ENCODE measurements at regions not wholly inside any gene's neighbourhood (a gene's known extent, or its start where the extent isn't known, plus 50 kb on each side); places are given as distances from the start of the nearest gene placed in this dataset.

DNA sequence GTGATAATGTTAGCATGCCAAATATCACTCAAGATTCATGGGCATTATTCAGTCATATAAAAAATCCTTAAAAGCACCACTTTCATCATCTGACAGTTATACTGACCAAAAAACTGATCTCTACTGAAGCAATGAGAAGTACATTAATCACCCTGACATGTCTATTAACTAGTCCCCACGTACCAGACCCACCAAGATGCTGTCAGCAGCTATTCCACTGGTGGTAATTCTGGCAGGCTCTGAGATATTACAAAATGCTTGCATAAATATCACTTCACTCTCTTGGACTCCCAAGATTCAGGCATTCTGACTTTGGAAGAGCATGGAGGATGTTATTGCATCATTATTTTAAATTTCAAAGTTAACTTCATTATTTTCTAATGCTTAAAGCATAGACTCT is 717.0 kb downstream of the DNAH5 start:
- TF ChIP-seq, protein P1, sequence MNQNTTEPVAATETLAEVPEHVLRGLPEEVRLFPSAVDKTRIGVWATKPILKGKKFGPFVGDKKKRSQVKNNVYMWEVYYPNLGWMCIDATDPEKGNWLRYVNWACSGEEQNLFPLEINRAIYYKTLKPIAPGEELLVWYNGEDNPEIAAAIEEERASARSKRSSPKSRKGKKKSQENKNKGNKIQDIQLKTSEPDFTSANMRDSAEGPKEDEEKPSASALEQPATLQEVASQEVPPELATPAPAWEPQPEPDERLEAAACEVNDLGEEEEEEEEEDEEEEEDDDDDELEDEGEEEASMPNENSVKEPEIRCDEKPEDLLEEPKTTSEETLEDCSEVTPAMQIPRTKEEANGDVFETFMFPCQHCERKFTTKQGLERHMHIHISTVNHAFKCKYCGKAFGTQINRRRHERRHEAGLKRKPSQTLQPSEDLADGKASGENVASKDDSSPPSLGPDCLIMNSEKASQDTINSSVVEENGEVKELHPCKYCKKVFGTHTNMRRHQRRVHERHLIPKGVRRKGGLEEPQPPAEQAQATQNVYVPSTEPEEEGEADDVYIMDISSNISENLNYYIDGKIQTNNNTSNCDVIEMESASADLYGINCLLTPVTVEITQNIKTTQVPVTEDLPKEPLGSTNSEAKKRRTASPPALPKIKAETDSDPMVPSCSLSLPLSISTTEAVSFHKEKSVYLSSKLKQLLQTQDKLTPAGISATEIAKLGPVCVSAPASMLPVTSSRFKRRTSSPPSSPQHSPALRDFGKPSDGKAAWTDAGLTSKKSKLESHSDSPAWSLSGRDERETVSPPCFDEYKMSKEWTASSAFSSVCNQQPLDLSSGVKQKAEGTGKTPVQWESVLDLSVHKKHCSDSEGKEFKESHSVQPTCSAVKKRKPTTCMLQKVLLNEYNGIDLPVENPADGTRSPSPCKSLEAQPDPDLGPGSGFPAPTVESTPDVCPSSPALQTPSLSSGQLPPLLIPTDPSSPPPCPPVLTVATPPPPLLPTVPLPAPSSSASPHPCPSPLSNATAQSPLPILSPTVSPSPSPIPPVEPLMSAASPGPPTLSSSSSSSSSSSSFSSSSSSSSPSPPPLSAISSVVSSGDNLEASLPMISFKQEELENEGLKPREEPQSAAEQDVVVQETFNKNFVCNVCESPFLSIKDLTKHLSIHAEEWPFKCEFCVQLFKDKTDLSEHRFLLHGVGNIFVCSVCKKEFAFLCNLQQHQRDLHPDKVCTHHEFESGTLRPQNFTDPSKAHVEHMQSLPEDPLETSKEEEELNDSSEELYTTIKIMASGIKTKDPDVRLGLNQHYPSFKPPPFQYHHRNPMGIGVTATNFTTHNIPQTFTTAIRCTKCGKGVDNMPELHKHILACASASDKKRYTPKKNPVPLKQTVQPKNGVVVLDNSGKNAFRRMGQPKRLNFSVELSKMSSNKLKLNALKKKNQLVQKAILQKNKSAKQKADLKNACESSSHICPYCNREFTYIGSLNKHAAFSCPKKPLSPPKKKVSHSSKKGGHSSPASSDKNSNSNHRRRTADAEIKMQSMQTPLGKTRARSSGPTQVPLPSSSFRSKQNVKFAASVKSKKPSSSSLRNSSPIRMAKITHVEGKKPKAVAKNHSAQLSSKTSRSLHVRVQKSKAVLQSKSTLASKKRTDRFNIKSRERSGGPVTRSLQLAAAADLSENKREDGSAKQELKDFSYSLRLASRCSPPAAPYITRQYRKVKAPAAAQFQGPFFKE (tag by site-specific recombination; IDR thresholded peaks at IDR 0.05; ENCODE audit: borderline replicate concordance): no peak
- TF ChIP-seq ZNF639 (tag by site-specific recombination; IDR thresholded peaks at IDR 0.05) (no peak), ZNF621 (tag by site-specific recombination; IDR thresholded peaks at IDR 0.05) (no peak), BCL11A (tag by site-specific recombination; IDR thresholded peaks at IDR 0.05; ENCODE audit: low read depth) (no peak), ZNF560 (tag by site-specific recombination; IDR thresholded peaks at IDR 0.05; ENCODE audit: borderline replicate concordance) (no peak), ZNF660 (tag by site-specific recombination; IDR thresholded peaks at IDR 0.05) (no peak), ZSCAN16 (tag by site-specific recombination; IDR thresholded peaks at IDR 0.05) (no peak), PBX3 (CRISPR knock-in tag; IDR thresholded peaks at IDR 0.05) (no peak), ZBTB48 (tag by site-specific recombination; IDR thresholded peaks at IDR 0.05) (no peak), ZBTB17 (tag by site-specific recombination; IDR thresholded peaks at IDR 0.05) (no peak), ZNF391 (tag by site-specific recombination; IDR thresholded peaks at IDR 0.05; ENCODE audit: borderline replicate concordance, low read depth) (no peak)
- TF ChIP-seq, protein P2, sequence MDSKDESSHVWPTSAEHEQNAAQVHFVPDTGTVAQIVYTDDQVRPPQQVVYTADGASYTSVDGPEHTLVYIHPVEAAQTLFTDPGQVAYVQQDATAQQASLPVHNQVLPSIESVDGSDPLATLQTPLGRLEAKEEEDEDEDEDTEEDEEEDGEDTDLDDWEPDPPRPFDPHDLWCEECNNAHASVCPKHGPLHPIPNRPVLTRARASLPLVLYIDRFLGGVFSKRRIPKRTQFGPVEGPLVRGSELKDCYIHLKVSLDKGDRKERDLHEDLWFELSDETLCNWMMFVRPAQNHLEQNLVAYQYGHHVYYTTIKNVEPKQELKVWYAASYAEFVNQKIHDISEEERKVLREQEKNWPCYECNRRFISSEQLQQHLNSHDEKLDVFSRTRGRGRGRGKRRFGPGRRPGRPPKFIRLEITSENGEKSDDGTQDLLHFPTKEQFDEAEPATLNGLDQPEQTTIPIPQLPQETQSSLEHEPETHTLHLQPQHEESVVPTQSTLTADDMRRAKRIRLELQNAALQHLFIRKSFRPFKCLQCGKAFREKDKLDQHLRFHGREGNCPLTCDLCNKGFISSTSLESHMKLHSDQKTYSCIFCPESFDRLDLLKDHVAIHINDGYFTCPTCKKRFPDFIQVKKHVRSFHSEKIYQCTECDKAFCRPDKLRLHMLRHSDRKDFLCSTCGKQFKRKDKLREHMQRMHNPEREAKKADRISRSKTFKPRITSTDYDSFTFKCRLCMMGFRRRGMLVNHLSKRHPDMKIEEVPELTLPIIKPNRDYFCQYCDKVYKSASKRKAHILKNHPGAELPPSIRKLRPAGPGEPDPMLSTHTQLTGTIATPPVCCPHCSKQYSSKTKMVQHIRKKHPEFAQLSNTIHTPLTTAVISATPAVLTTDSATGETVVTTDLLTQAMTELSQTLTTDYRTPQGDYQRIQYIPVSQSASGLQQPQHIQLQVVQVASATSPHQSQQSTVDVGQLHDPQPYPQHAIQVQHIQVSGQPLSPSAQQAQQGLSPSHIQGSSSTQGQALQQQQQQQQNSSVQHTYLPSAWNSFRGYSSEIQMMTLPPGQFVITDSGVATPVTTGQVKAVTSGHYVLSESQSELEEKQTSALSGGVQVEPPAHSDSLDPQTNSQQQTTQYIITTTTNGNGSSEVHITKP (tag by site-specific recombination; IDR thresholded peaks at IDR 0.05): no peak
- TF ChIP-seq, protein P3, sequence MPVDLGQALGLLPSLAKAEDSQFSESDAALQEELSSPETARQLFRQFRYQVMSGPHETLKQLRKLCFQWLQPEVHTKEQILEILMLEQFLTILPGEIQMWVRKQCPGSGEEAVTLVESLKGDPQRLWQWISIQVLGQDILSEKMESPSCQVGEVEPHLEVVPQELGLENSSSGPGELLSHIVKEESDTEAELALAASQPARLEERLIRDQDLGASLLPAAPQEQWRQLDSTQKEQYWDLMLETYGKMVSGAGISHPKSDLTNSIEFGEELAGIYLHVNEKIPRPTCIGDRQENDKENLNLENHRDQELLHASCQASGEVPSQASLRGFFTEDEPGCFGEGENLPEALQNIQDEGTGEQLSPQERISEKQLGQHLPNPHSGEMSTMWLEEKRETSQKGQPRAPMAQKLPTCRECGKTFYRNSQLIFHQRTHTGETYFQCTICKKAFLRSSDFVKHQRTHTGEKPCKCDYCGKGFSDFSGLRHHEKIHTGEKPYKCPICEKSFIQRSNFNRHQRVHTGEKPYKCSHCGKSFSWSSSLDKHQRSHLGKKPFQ (tag by site-specific recombination; IDR thresholded peaks at IDR 0.05): no peak
- CTCF ChIA-PET: no interaction called here
- Histone ChIP-seq H3K36me3 (ENCODE audit: control insufficient read depth in 2 of 2, insufficient read depth in 1 of 2, low read length in 2 of 2) (no peaks in the 10 kb centered on the region), H3K4me3 (ENCODE audit: low read depth, low read length) (no peak overlapping the region), H3K27ac (ENCODE audit: extremely low read depth, low read depth, low read length) (no peak overlapping the region), H3K4me1 (ENCODE audit: control insufficient read depth, insufficient read depth, low read length) (no peaks in the 10 kb centered on the region), H3K9me3 (ENCODE audit: control insufficient read depth, insufficient read depth, low read depth, low read length) (no peaks in the 10 kb centered on the region)
- POLR2A ChIA-PET: no interaction called here
